A549 (cell line): ENCODE measurements at regions not wholly inside any gene's neighbourhood (a gene's known extent, or its start where the extent isn't known, plus 50 kb on each side); places are given as distances from the start of the nearest gene placed in this dataset.

Source experiments
- ATAC-seq, 2 experiments: fragments of 200-7000 bp in 1 of 2; fragments of >200 bp in 1 of 2; cut with Nextera tagmentation in 1 of 2; cut with Tn5 transposase in 1 of 2; 3 replicates each; pipeline versions ENCODE4 v1.8.0 to v1.9.1; 2018 to 2020; ENCODE audit warnings: mild to moderate bottlenecking in 1 of 2, moderate library complexity in 1 of 2
- CTCF ChIA-PET: fragments of 300-600 bp; sonication (Branson Sonifier 250); formaldehyde crosslinking; extraction: SDS; loops from one replicate; lab custom pipeline; 2021; ENCODE audit warnings: antibody characterized with exemption, inconsistent platforms; lab: Yijun Ruan, JAX
- POLR2A ChIA-PET: fragments of 350-600 bp; formaldehyde crosslinking; extraction: SDS; loops from one replicate; lab custom pipeline; 2021; ENCODE audit warnings: antibody characterized with exemption, inconsistent platforms; lab: Yijun Ruan, JAX
- DNase-seq, 2 experiments: peaks; one replicate each; pipeline versions ENCODE4 v3.0.0 to v3.0.0-alpha.2; 2011 to 2016; ENCODE audit warnings: low read depth in 1 of 2, low spot score in 1 of 2
- FAIRE-seq: peaks from 2 replicates; lab custom pipeline; 2011; peaks lifted over from hg19 to GRCh38; lab: Jason Lieb, UNC
- H3K27ac ChIP-seq, 2 experiments: fragments of >200 bp; sonication (Bioruptor Twin); formaldehyde crosslinking; 3 replicates each; pipeline ENCODE4 v1.5.1; 2016 to 2017
- H3K4me1 ChIP-seq: fragments of >200 bp; sonication (Bioruptor Twin); formaldehyde crosslinking; 3 replicates; pipeline ENCODE4 v1.6.1; 2016
- H3K4me2 ChIP-seq: fragments of >200 bp; sonication (Bioruptor Twin); formaldehyde crosslinking; 3 replicates; pipeline ENCODE4 v1.6.1; 2016
- H3K4me3 ChIP-seq: fragments of >200 bp; sonication (Bioruptor Twin); formaldehyde crosslinking; 3 replicates; pipeline ENCODE4 v1.5.1; 2016
- H3K9me3 ChIP-seq: fragments of >200 bp; sonication (Bioruptor Twin); formaldehyde crosslinking; 3 replicates; pipeline ENCODE4 v1.6.1; 2016
- CBX2 ChIP-seq: fragments of 200-600 bp; sonication (generic); IDR thresholded peaks from 2 replicates; pipeline ENCODE4 v1.6.1; 2016; ENCODE audit warnings: low read depth, mild to moderate bottlenecking, borderline replicate concordance
- CEBPB ChIP-seq, 2 experiments: fragments of >200 bp in 1 of 2; sonication (Bioruptor Twin) in 1 of 2; formaldehyde crosslinking in 1 of 2; IDR thresholded peaks; 2 replicates each; pipeline ENCODE4 v1.6.1; 2012 to 2016
- CHD2 ChIP-seq: fragments of 150-350 bp; IDR thresholded peaks from 2 replicates; pipeline ENCODE4 v1.6.1; 2014; ENCODE audit warnings: low read length; ENCODE audit not compliant: partially characterized antibody
- CHD4 ChIP-seq: fragments of 200-600 bp; sonication (generic); IDR thresholded peaks from 2 replicates; pipeline ENCODE4 v1.6.1; 2016; ENCODE audit warnings: antibody characterized with exemption, mild to moderate bottlenecking, borderline replicate concordance
- ESRRA ChIP-seq: fragments of 150-350 bp; IDR thresholded peaks from 2 replicates; pipeline ENCODE4 v1.6.1; 2014; ENCODE audit warnings: mild to moderate bottlenecking, low read length, borderline replicate concordance
- FOSL2 ChIP-seq, 2 experiments: fragments of 450-650 bp in 1 of 2; fragments of >200 bp in 1 of 2; sonication (Bioruptor Twin) in 1 of 2; formaldehyde crosslinking; IDR thresholded peaks; 2 replicates each; pipeline versions ENCODE4 v1.5.0 to v1.6.1; 2016 to 2020; ENCODE audit warnings: mild to moderate bottlenecking in 1 of 2, moderate library complexity in 1 of 2
- GATA3 ChIP-seq: IDR thresholded peaks from 2 replicates; pipeline ENCODE4 v1.6.1; 2012; ENCODE audit warnings: borderline replicate concordance
- HDAC2 ChIP-seq: fragments of 200-600 bp; sonication (generic); IDR thresholded peaks from 2 replicates; pipeline ENCODE4 v1.6.1; 2016
- HOXB5 ChIP-seq: fragments of 250-450 bp; sonication (Bioruptor Pico); IDR thresholded peaks from 2 replicates; pipeline ENCODE4 v1.5.0; 2020; ENCODE audit warnings: mild to moderate bottlenecking, moderate library complexity
- JUN ChIP-seq, 2 experiments: fragments of >200 bp; sonication (Bioruptor Twin); formaldehyde crosslinking; IDR thresholded peaks; 2 replicates in 1 of 2; 3 replicates in 1 of 2; pipeline ENCODE4 v1.6.1; 2016 to 2017
- JUNB ChIP-seq: fragments of >200 bp; sonication (Bioruptor Twin); formaldehyde crosslinking; IDR thresholded peaks from 2 replicates; pipeline ENCODE4 v1.6.1; 2016
- MAFK ChIP-seq: fragments of 450-650 bp; IDR thresholded peaks from 2 replicates; pipeline ENCODE4 v1.6.1; 2014; ENCODE audit not compliant: partially characterized antibody
- NFE2L2 ChIP-seq: fragments of 150-350 bp; conservative IDR thresholded peaks from 2 replicates; pipeline ENCODE4 v1.6.1; 2014; ENCODE audit warnings: low read length
- POLR2AphosphoS2 ChIP-seq: conservative IDR thresholded peaks from 2 replicates; pipeline ENCODE4 v1.6.1; 2012; ENCODE audit warnings: low read length, improper control_type of control experiment, inconsistent platforms
- RNF2 ChIP-seq: fragments of 200-600 bp; sonication (generic); IDR thresholded peaks from 2 replicates; pipeline ENCODE4 v1.6.1; 2016; ENCODE audit warnings: low read depth, mild to moderate bottlenecking, antibody characterized with exemption, moderate library complexity, borderline replicate concordance
- TFCP2L1 ChIP-seq: fragments of 250-450 bp; sonication (Bioruptor Pico); IDR thresholded peaks from 2 replicates; pipeline ENCODE4 v1.5.0; 2021; ENCODE audit warnings: mild to moderate bottlenecking
- TP53 ChIP-seq: fragments of 250-450 bp; sonication (Bioruptor Pico); IDR thresholded peaks from 2 replicates; pipeline ENCODE4 v1.5.0; 2021; ENCODE audit warnings: mild to moderate bottlenecking, moderate library complexity
- WGBS: methylation state at CpG from one replicate; pipeline ENCODE4 v1.1.6; 2017; ENCODE audit errors: missing lambda C conversion rate; 5-methylcytosine and 5-hydroxymethylcytosine counted together
- TF ChIP-seq, protein P1 (sequence below): IDR thresholded peaks from 2 replicates; pipeline ENCODE4 v1.6.1; 2012
- TF ChIP-seq, protein P2 (sequence below): fragments of >200 bp; sonication (Bioruptor Twin); formaldehyde crosslinking; IDR thresholded peaks from 3 replicates; pipeline ENCODE4 v1.6.1; 2016
- TF ChIP-seq, protein P3 (sequence below): IDR thresholded peaks from 2 replicates; pipeline ENCODE4 v1.6.1; 2012
- TF ChIP-seq, protein P4 (sequence below): fragments of 150-350 bp; IDR thresholded peaks from 2 replicates; pipeline ENCODE4 v1.6.1; 2014; ENCODE audit warnings: low read depth, mild to moderate bottlenecking, low read length
- TF ChIP-seq, protein P5 (sequence below): IDR thresholded peaks from 2 replicates; pipeline ENCODE4 v1.6.1; 2012; ENCODE audit warnings: low read depth, borderline replicate concordance

DNA sequence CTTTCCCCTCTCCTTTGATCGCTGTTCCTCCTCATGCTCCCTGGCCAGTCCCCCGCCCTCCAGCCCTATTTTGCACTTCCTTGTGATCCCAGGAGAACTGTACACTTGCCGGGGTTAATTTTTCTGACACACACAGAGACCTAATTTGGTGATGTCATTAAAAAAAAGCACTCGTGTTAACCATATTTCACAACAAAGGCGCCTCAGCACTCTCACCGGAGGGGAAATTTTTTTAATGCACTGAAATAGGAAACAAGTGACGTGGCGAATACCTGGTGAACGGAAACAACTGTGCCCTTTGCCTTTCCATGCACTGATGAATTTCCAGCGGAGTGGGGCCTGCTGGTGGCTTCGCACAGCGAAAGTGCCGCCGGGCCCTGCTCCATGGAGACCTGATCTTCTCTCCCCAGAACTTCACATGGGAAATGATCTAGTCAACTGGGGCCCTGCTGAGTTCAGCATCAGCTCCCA is 53.9 kb upstream of the TAGAP start (continued):
- TF ChIP-seq CHD4 (no peak), POLR2AphosphoS2 (no peak)

DNA sequence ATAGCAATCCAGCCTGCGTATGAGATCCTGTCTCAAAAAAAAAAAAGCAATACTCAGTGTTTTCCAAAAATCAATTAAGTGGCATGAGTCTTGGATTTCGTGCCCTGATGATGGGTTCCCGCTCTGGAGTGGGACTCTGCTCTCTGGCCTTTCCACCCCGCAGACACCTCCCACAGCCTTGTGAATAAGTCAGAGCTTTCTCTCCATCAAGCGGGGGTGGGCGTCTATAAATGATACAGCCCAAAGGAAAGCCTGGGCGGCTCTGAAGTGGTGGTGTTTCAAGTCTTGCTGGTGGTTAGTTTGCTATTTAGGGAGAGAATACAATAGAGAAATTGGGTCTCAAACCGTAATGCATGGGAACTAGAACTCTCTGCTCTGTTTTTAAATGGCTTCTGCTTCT is 52.5 kb upstream of the TAGAP start:
- DNase-seq, result no peak
- no peak overlapping the region for H3K27ac ChIP-seq

DNA sequence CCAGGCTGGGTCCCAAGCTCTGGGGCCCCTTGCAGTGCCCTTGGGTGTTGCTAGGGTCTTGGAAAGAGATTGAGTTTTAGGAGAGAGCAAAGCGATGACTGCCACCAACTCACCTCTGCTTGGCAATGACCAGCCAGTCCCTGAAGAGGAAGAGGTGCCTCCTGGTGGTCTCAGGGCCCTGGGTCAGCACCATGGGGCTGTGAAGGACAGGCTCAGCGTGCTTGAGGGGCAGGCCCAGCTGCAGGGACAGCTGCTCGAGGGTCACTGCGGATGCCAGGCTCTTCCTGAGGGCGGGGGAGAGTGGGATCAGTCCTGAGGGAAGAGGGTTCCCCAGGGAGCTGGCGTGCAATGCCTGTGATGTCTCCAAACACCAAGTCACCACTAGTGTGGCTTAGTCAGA is 50.8 kb upstream of the TAGAP start:
- Histone ChIP-seq H3K27ac (no peak overlapping the region), H3K9me3 (no peaks in the 10 kb centered on the region), H3K4me2 (no peak overlapping the region), H3K4me1 (no peaks in the 10 kb centered on the region), H3K4me3 (no peak overlapping the region)
- FAIRE-seq (no peak), DNase-seq (no peak), ATAC-seq (no peak)
- 90% methylated on average over 2 of the region's 6 CpGs for WGBS
- CTCF ChIA-PET, result interaction anchor here (4.4 kb wide), 1 partner anchor 9 kb away, joined by 24 read pairs; no protein-coding TSS in a partner anchor
- POLR2A ChIA-PET, result no interaction called here
- no peak for TF ChIP-seq POLR2AphosphoS2
- no peak for TF ChIP-seq RNF2
- TF ChIP-seq CBX2, result no peak
- TF ChIP-seq, protein P1, sequence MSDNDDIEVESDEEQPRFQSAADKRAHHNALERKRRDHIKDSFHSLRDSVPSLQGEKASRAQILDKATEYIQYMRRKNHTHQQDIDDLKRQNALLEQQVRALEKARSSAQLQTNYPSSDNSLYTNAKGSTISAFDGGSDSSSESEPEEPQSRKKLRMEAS, result no peak

More for the DNA sequence above, 52.5 kb upstream of the TAGAP start:
- no peak for FAIRE-seq
- H3K4me3 ChIP-seq, result no peak overlapping the region
- TF ChIP-seq TP53 (CRISPR knock-in tag) (no peak), JUNB (no peak), MAFK (no peak), NFE2L2 (no peak), HDAC2 (no peak), CEBPB (IDR thresholded peaks at IDR 0.05) (no peak), POLR2AphosphoS2 (no peak), GATA3 (no peak)
- TF ChIP-seq, protein P2, sequence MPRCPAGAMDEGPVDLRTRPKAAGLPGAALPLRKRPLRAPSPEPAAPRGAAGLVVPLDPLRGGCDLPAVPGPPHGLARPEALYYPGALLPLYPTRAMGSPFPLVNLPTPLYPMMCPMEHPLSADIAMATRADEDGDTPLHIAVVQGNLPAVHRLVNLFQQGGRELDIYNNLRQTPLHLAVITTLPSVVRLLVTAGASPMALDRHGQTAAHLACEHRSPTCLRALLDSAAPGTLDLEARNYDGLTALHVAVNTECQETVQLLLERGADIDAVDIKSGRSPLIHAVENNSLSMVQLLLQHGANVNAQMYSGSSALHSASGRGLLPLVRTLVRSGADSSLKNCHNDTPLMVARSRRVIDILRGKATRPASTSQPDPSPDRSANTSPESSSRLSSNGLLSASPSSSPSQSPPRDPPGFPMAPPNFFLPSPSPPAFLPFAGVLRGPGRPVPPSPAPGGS, result no peak
- TF ChIP-seq, protein P3, sequence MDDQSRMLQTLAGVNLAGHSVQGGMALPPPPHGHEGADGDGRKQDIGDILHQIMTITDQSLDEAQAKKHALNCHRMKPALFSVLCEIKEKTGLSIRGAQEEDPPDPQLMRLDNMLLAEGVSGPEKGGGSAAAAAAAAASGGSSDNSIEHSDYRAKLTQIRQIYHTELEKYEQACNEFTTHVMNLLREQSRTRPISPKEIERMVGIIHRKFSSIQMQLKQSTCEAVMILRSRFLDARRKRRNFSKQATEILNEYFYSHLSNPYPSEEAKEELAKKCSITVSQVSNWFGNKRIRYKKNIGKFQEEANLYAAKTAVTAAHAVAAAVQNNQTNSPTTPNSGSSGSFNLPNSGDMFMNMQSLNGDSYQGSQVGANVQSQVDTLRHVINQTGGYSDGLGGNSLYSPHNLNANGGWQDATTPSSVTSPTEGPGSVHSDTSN, result no peak
- H3K9me3 ChIP-seq, result no peaks in the 10 kb centered on the region
- ChIA-PET POLR2A (no interaction called here), CTCF (interaction anchor here (0.6 to 1.3 kb wide), 3 partner anchors 12 to 88 kb away, joined by 3 read pairs; no protein-coding TSS in a partner anchor)
- no peak overlapping the region for H3K4me2 ChIP-seq
- ATAC-seq, result no peak
- no peaks in the 10 kb centered on the region for H3K4me1 ChIP-seq
- 82% methylated on average over 8 of the region's 8 CpGs for WGBS

DNA sequence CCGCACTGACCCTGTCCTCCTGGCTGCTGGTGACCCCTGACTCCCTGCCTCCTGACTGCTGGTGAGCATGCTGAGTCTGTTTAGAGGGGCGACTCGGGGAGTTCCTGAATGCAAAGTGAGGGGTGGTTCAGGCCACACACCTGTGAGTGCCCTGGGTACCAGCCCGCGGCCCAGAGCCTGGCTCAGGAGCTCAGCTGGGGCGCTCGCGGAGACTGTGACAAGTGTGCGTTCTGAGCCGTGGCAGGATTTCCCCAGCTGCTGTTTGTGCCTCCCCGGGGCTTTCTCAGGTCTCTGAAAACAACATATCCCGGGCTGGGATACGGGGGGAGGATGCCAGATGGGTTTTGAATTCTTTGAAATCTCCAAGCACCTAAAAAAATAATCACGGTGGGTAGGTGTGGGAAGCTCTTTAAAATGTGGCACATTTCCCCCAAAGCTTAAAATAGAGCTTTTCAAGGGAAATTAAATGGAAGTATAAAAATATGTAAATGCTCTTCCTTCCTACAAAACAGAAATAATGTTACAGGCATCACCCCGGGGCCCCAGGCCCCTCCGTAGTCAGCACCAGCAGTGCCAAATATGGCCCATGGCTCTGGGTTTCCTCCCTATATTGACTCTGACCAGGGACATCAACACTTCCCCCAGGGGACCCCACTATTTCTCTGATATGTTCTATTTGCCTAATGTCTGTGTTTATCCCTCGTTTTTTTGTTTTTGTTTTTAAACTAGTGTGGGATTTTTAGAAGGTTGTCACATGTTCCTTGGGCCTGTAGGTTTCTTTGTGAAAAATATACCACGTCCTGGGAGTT is 49.9 kb upstream of the TAGAP start:
- WGBS, result 59% methylated on average over 13 of the region's 18 CpGs
- Histone ChIP-seq H3K9me3 (no peaks in the 10 kb centered on the region), H3K4me3 (no peak overlapping the region), H3K4me2 (no peak overlapping the region), H3K4me1 (no peaks in the 10 kb centered on the region)
- POLR2A ChIA-PET, result no interaction called here
- no peak for FAIRE-seq
- no peak for DNase-seq
- TF ChIP-seq CHD4 (no peak), TFCP2L1 (CRISPR knock-in tag) (no peak), TP53 (CRISPR knock-in tag) (no peak), FOSL2 (IDR thresholded peaks at IDR 0.05) (no peak), FOSL2 (CRISPR knock-in tag; IDR thresholded peaks at IDR 0.05) (no peak), POLR2AphosphoS2 (no peak), ESRRA (no peak), CHD2 (no peak), HOXB5 (CRISPR knock-in tag) (no peak), JUN (IDR thresholded peaks at IDR 0.05) (no peak)
- TF ChIP-seq, protein P4, sequence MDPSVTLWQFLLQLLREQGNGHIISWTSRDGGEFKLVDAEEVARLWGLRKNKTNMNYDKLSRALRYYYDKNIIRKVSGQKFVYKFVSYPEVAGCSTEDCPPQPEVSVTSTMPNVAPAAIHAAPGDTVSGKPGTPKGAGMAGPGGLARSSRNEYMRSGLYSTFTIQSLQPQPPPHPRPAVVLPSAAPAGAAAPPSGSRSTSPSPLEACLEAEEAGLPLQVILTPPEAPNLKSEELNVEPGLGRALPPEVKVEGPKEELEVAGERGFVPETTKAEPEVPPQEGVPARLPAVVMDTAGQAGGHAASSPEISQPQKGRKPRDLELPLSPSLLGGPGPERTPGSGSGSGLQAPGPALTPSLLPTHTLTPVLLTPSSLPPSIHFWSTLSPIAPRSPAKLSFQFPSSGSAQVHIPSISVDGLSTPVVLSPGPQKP, result no peak
- TF ChIP-seq, protein P5, sequence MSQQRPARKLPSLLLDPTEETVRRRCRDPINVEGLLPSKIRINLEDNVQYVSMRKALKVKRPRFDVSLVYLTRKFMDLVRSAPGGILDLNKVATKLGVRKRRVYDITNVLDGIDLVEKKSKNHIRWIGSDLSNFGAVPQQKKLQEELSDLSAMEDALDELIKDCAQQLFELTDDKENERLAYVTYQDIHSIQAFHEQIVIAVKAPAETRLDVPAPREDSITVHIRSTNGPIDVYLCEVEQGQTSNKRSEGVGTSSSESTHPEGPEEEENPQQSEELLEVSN, result no peak
- TF ChIP-seq, all 56 proteins: peak for 0
- no peak overlapping the region for H3K27ac ChIP-seq
- ATAC-seq, result no peak
- CTCF ChIA-PET, result interaction anchor here (0.7 to 4.4 kb wide), 2 partner anchors 10 to 627 kb away, joined by 3 to 24 read pairs; no protein-coding TSS in a partner anchor
